ENCODE measurements at regions not wholly inside any gene's neighbourhood (a gene's known extent, or its start where the extent isn't known, plus 50 kb on each side); places are given as distances from the start of the nearest gene placed in this dataset.
"Not testable (repeated sequence)": the region's sequence is repeated elsewhere in the genome, so short reads cannot be mapped to it uniquely, and the experiment has no call there.

DNA sequence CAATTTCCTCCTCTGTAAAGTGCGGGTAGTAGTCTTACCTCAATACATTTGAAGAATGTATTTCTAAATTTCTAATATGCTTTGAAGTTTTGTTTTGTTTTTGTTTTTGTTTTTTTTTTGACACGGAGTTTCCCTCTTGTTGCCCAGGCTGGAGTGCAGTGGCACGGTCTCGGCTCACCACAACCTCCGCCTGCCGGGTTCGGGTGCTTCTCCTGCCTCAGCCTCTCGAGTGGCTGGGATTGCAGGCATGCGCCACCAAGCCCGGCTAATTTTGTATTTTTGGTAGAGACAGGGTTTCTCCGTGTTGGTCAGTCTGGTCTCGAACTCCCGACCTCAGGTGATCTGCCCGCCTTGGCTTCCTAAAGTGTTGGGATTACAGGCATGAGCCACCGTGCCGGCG, 261.8 kb downstream of the RNF144A start:
- H3K9me3 Mint-ChIP-seq; H3K27me3 Mint-ChIP-seq; intact Hi-C loops (cut with micrococcal nuclease); H3K4me3 Mint-ChIP-seq; H3K4me1 Mint-ChIP-seq (ENCODE audit: low read depth); H3K27ac Mint-ChIP-seq; H3K36me3 Mint-ChIP-seq (ENCODE audit: low read depth): not testable (repeated sequence)

DNA sequence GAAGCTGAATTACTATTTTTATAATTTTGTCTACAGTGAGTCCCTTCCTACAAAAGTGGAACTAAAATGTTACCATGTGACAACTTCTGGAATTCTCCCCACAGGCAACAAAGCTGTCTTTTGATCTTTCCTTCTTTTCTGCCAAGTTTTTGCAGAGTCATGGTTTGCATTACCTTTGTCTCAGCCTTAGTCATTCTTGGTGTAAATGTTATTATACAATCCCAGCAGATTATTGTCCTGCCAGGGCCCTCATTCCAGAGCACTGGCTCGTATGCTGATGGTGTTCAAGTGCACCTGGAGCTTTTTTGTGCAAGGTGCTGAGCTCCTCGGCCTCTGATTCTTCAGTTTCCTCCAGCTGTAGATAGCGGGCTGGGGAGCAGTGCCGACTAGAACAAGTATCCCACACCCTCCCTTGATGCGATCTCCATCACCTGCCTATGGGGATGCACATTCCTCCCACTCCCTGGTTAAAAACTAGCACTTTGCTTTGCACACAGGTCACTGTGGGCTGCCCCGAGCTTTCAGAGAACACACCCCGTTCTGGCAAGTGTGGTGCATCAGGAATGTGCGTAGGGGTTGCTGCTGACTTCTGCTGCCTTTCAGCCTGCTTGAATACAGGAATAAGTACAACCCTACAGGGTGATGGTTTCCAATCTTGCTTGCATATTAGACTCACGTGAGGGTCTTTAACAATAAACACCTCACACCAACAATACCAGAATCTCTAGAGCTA, 263.6 kb downstream of the RNF144A start:
- intact Hi-C loops (cut with micrococcal nuclease) = no loop called here
- H3K4me3 Mint-ChIP-seq = no peak overlapping the region
- H3K27ac Mint-ChIP-seq = no peak overlapping the region
- H3K27me3 Mint-ChIP-seq = no peaks in the 10 kb centered on the region
- H3K4me1 Mint-ChIP-seq (ENCODE audit: low read depth) = peaks cover 8% of the 10 kb centered on the region
- no peaks in the 10 kb centered on the region for H3K36me3 Mint-ChIP-seq (ENCODE audit: low read depth)
- no peaks in the 10 kb centered on the region for H3K9me3 Mint-ChIP-seq

DNA sequence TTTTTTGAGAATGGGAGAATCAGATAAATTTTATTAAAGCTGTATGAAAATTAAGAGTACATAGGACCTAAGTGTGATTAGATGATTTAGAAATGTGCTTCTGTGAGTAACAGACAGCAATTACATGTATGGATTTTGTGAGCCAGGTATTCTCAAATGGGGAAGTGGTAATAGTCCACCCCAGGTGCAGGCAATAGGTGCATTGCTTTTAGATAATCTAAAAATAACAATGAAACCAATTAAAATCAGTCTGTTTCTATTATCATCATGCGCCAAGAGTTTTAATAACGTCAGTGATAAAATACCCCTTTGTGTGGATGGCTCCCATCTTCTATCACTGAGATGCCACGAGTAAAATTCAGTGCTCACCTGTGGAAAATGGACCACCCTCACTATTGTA, 265.3 kb downstream of the RNF144A start:
- no peak overlapping the region for H3K4me3 Mint-ChIP-seq
- no peaks in the 10 kb centered on the region for H3K9me3 Mint-ChIP-seq
- H3K27me3 Mint-ChIP-seq = no peaks in the 10 kb centered on the region
- H3K27ac Mint-ChIP-seq = no peak overlapping the region
- no peaks in the 10 kb centered on the region for H3K36me3 Mint-ChIP-seq (ENCODE audit: low read depth)
- intact Hi-C loops (cut with micrococcal nuclease) = no loop called here
- peaks cover 8% of the 10 kb centered on the region for H3K4me1 Mint-ChIP-seq (ENCODE audit: low read depth)

DNA sequence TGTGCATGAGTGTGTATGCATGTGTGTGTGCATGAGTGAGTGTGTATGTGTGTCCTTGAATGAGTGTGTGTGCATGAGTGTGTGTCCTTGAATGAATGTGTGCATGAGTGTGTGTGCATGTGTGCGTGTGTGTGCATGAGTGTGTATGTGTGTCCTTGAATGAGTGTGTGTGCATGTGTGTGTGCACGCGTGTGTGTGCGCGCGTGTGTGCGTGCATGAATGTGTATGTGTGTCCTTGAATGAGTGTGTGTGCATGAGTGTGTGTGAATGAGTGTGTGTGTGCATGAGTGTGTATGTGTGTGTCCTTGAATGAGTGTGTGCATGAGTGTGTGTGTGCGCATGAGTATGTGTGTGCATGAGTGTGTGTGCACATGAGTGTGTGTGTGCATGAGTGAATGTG, 271.9 kb downstream of the RNF144A start:
- Mint-ChIP-seq H3K36me3 (ENCODE audit: low read depth) (no peaks in the 10 kb centered on the region), H3K4me1 (ENCODE audit: low read depth) (no peaks in the 10 kb centered on the region), H3K27ac (no peak overlapping the region), H3K4me3 (no peak overlapping the region), H3K27me3 (peaks cover 1% of the 10 kb centered on the region), H3K9me3 (no peaks in the 10 kb centered on the region)
- intact Hi-C loops (cut with micrococcal nuclease) = no loop called here

DNA sequence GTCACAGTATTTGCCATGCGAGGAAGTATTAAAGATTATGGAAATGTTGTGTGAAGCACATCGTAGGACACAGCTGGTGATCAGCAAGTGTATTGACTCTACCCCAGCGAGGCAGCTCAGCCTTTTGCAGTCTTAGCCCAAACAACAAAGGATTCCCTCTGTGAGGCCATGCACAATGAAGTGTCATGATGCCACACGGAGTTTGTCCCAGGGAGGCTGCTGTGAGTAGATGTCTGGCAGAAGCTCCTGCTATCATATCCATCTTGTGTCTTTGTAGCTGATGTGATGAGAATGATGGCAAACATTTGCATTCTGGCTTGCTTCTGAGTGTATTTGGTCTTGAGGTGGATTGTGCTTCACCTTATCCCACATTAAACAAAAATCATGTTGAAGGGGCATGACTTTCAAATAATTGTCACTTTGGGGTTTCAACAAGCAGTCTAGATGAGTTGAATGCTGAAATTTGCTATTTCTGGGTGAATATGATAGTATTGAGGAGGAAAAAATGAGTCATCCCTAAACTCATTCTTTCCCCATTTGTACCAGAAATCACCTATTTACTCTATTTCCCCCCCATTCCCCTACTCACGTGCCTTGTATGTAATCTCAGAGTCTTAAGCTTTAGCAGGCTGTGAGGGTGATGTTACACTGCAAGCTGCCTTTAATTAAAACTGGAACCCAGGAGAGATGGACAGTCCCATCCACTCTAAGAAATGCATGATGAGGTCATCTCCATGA, 273.5 kb downstream of the RNF144A start:
- intact Hi-C loops (cut with micrococcal nuclease) = no loop called here

DNA sequence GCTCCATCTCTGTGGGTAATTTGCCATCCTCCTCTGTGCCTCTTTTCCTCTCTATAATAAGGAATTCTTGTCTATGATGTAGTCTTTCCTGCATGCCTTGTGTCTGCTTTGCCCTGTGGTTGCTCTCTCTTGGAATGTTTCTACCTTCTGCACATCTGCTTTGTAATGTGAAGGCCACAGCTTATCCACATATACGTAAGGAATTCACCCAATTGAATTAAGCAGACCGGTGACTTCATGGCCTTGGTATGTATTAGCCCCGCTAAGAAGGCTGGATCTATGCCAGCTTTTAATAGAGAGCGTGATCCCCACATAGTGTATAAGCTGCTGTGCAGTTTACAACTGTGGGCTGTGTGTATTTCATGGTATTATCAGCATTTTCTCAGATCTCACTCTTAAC, 274.7 kb downstream of the RNF144A start:
- Mint-ChIP-seq H3K27me3 (peaks cover 1% of the 10 kb centered on the region), H3K4me1 (ENCODE audit: low read depth) (peaks cover 7% of the 10 kb centered on the region), H3K9me3 (peaks cover 8% of the 10 kb centered on the region), H3K27ac (no peak overlapping the region), H3K4me3 (no peak overlapping the region), H3K36me3 (ENCODE audit: low read depth) (no peaks in the 10 kb centered on the region)
- intact Hi-C loops (cut with micrococcal nuclease) = no loop called here

More for the DNA sequence above, 273.5 kb downstream of the RNF144A start:
- Mint-ChIP-seq H3K9me3 (peaks cover 8% of the 10 kb centered on the region), H3K27ac (no peak overlapping the region), H3K4me3 (no peak overlapping the region), H3K27me3 (peaks cover 1% of the 10 kb centered on the region), H3K4me1 (ENCODE audit: low read depth) (peaks cover 5% of the 10 kb centered on the region), H3K36me3 (ENCODE audit: low read depth) (no peaks in the 10 kb centered on the region)

DNA sequence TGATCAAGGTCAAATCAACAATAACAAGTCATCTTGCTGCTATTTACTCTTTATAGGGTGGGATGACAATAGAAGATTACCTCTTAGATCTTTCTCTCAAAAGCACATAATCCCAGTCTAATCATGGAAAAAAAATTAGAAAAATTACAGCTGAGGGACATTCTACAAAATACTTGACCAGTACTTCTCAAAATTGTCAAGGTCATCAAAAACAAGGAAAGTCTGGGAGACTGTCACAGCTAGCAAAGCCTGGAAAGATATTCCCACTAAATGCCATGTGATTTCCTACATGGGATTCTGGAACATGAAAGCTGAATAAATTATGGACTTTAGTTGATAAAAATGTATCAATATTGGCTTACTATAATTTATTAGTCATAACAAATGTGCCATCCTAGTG, 276.2 kb downstream of the RNF144A start:
- Mint-ChIP-seq H3K27me3 (peaks cover 1% of the 10 kb centered on the region), H3K4me1 (ENCODE audit: low read depth) (peaks cover 10% of the 10 kb centered on the region), H3K27ac (no peak overlapping the region), H3K36me3 (ENCODE audit: low read depth) (no peaks in the 10 kb centered on the region), H3K4me3 (no peak overlapping the region), H3K9me3 (peaks cover 13% of the 10 kb centered on the region)
- intact Hi-C loops (cut with micrococcal nuclease) = no loop called here

DNA sequence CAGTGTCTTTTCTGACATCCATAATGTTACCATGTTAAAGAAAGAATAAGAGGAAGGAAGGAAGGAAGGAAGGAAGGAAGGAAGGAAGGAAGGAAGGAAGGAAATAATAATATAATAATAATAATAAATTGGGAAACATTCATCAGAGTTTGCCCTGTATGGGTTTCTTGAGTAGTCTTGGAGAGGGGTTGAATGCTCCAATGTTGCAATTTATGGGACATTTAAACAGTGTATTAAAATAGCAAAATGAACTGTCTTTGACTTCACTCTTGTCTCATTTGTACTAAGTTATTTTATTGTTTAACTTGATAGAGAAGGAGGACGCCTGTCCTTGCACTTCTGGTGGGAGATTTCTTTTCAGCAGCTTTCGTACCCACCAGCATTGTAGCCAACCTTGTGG, 277.7 kb downstream of the RNF144A start:
- Mint-ChIP-seq H3K4me3 (no peak overlapping the region), H3K27me3 (peaks cover 2% of the 10 kb centered on the region), H3K27ac (no peak overlapping the region), H3K36me3 (ENCODE audit: low read depth) (no peaks in the 10 kb centered on the region), H3K4me1 (ENCODE audit: low read depth) (peaks cover 10% of the 10 kb centered on the region), H3K9me3 (peaks cover 17% of the 10 kb centered on the region)
- intact Hi-C loops (cut with micrococcal nuclease) = no loop called here

DNA sequence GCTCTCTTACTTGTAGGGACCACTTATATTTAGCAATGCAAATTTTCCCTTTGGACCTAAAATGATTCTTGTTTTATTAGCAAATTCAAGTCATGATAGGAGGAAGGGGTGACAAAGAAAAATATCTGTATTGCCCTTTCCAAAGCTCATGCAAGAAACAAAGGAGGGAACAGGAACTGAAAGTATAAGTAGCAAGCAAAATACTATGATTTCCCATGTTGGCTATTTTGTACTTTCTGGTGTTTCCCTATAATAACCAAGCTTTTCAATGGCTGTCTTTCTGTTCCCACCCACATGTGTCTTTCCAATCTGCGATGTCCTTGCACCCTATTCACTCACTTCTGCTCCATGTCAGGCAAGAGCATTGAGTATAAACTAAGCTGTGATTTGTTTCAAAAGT, 279.7 kb downstream of the RNF144A start:
- H3K27me3 Mint-ChIP-seq = peaks cover 2% of the 10 kb centered on the region
- no peak overlapping the region for H3K4me3 Mint-ChIP-seq

DNA sequence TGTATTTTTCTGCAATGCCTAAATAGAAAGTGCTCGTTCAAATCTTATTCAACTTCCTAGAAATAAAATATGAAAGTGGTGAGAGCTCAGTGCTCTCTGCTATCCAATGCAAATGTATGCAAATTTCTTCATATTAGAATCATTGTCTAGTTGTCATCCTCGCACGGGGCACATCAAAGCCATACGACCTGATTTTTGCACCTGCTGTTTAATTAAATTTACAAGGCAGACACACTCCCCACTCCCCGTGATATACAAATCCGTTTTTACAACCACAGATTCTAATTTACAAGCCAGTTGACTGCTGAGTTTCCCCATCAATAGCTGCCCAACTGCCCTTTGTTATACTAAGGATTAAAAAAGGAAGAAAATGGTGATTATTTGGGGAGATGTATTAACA, 284.6 kb downstream of the RNF144A start:
- H3K4me3 Mint-ChIP-seq = no peak overlapping the region
- H3K4me1 Mint-ChIP-seq (ENCODE audit: low read depth) = peaks cover 17% of the 10 kb centered on the region
- no peaks in the 10 kb centered on the region for H3K36me3 Mint-ChIP-seq (ENCODE audit: low read depth)
- H3K27ac Mint-ChIP-seq = no peak overlapping the region
- H3K27me3 Mint-ChIP-seq = peaks cover 2% of the 10 kb centered on the region
- intact Hi-C loops (cut with micrococcal nuclease) = loop anchor here (2.0 to 10.0 kb wide), 3 partner anchors 163 to 1485 kb away; no protein-coding TSS in a partner anchor
- H3K9me3 Mint-ChIP-seq = peaks cover 9% of the 10 kb centered on the region

More for the DNA sequence above, 279.7 kb downstream of the RNF144A start:
- Mint-ChIP-seq H3K27ac (no peak overlapping the region), H3K9me3 (peaks cover 17% of the 10 kb centered on the region), H3K4me1 (ENCODE audit: low read depth) (peaks cover 10% of the 10 kb centered on the region), H3K36me3 (ENCODE audit: low read depth) (no peaks in the 10 kb centered on the region)
- intact Hi-C loops (cut with micrococcal nuclease) = no loop called here

DNA sequence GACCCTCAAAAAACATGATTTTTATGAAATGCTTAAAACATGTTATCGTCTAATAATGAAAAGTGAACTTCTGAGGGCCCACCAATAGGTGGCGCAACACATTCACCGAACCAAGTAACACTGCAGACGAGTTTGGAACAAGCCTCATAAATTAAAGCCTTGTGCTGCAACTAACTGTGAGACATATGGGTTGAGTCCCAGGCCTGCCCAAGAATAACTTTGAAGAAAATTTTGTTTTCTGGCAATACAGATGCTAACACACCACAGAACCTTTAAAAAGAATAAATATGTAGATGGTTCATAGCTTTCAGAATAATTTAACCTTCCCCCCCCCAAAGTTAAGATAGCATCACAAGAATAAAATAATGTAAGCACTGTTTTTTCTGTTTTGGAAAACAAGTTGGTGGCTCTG, 285.9 kb downstream of the RNF144A start:
- H3K27me3 Mint-ChIP-seq = peaks cover 2% of the 10 kb centered on the region
- peaks cover 8% of the 10 kb centered on the region for H3K9me3 Mint-ChIP-seq
- peaks cover 13% of the 10 kb centered on the region for H3K4me1 Mint-ChIP-seq (ENCODE audit: low read depth)
- no peaks in the 10 kb centered on the region for H3K36me3 Mint-ChIP-seq (ENCODE audit: low read depth)
- intact Hi-C loops (cut with micrococcal nuclease) = loop anchor here (2.0 to 10.0 kb wide), 3 partner anchors 162 to 1484 kb away; no protein-coding TSS in a partner anchor
- H3K4me3 Mint-ChIP-seq = no peak overlapping the region
- no peak overlapping the region for H3K27ac Mint-ChIP-seq

DNA sequence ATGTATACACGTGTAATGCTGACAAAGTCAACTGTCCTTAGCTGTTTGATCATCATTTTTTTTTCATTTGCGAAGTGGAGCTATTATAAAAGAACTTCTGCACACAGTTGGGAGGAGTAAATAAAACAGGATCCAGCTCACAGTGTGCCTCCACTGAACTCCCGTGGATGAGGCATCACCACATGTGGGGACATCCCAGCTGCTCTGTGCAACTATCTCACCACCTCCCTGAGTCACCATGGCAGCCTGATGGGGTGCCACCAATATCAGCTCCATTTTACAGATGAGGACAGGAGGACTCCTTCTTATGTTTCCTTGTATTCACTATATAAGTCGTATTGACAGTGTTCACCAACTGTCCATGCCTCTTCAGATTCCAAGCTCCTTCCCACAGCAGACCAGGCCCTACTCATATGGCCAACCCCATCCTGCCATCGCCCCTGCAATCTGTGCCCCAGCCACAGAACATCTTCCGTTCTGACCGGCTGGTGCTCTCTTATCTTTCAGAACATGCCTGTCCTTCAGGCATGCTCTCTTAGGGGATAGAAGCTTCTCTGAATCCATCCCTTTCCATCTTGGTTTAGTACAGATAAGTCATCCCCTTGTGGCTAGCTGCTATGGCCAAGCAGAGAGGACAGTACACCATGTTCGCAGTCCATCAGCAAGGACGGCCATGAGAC, 288.1 kb downstream of the RNF144A start:
- H3K4me3 Mint-ChIP-seq = no peak overlapping the region
- H3K27ac Mint-ChIP-seq = no peak overlapping the region
- intact Hi-C loops (cut with micrococcal nuclease) = loop anchor here (10.0 kb wide), 1 partner anchor 160 kb away; no protein-coding TSS in a partner anchor
- no peaks in the 10 kb centered on the region for H3K9me3 Mint-ChIP-seq
- H3K27me3 Mint-ChIP-seq = no peaks in the 10 kb centered on the region
- no peaks in the 10 kb centered on the region for H3K36me3 Mint-ChIP-seq (ENCODE audit: low read depth)
- H3K4me1 Mint-ChIP-seq (ENCODE audit: low read depth) = peaks cover 13% of the 10 kb centered on the region

DNA sequence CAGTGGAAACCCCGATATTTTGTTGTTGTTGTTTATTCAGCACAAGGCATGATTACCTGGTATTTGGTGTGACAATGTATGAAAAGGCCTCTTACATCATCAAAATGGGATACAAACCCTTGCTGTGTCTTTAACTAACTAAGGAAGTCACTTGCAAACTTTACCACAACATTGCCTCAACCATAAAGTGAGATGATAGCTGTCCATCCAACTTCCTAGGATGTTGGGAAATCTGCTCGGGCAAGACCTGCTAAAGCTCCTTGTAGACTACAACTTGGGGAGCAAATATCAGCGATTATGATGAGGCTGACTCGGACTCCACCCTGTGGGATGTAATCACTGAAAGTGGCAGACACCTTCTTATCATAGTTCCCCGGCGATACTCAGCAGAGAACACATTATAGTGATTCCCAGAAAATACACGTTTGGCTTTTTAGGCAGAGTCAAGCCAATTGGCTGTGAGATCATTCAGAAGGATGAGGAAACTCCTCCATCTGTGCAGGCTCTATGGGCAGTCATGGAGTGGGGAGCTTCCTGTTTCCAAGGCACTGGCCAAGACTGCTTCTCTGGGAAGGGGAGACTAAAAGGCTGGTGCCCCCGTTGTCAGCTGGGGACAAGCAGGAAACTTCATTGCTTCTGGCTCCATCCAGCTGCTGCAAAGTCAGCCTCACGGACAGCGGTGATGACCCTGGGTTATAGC, 289.0 kb downstream of the RNF144A start:
- intact Hi-C loops (cut with micrococcal nuclease) = loop anchor here (10.0 kb wide), 1 partner anchor 159 kb away; no protein-coding TSS in a partner anchor
- Mint-ChIP-seq H3K9me3 (no peaks in the 10 kb centered on the region), H3K36me3 (ENCODE audit: low read depth) (no peaks in the 10 kb centered on the region), H3K27me3 (no peaks in the 10 kb centered on the region), H3K4me1 (ENCODE audit: low read depth) (peaks cover 13% of the 10 kb centered on the region), H3K27ac (no peak overlapping the region), H3K4me3 (no peak overlapping the region)

Data from dendritic cell treated with granulocyte-macrophage colony-stimulating factor and Interleukin-4, amounts not matched to agents 40 ng/mL and 50 ng/mL, for 4 days (primary cell).